GM19351 (cell line): ENCODE measurements at regions not wholly inside any gene's neighbourhood (a gene's known extent, or its start where the extent isn't known, plus 50 kb on each side); places are given as distances from the start of the nearest gene placed in this dataset.
A peak's percentile ranks its signal among the peaks of the same experiment; 100 is the strongest.

ENCODE experiments used
- ATAC-seq: cut with Tn5 transposase; IDR thresholded peaks from one replicate; pipeline ENCODE4 v1.9.1; 2021; ENCODE audit warnings: mild to moderate bottlenecking, moderate library complexity; ENCODE audit not compliant: unreplicated experiment

- ATAC-seq = no peak
These were observed 128.1 kb upstream of the SLC38A2 start for GRCh38 chr12:46500673-46501072.

GRCh38 chr12:46499901-46500300 lies 127.3 kb upstream of the SLC38A2 start:
- ATAC-seq = no peak

GRCh38 chr12:46499226-46499625 lies 126.7 kb upstream of the SLC38A2 start:
- ATAC-seq = no peak

GRCh38 chr12:46497739-46498138 lies 125.2 kb upstream of the SLC38A2 start:
- no peak for ATAC-seq

- no peak for ATAC-seq
These were observed 121.9 kb upstream of the SLC38A2 start for GRCh38 chr12:46494424-46494823.

GRCh38 chr12:46493834-46494181 lies 121.2 kb upstream of the SLC38A2 start:
- ATAC-seq = no peak

GRCh38 chr12:46493150-46493833 lies 120.7 kb upstream of the SLC38A2 start:
- ATAC-seq = no peak

- no peak for ATAC-seq
These were observed 120.0 kb upstream of the SLC38A2 start for GRCh38 chr12:46492471-46493085.

GRCh38 chr12:46491548-46491947 lies 119.0 kb upstream of the SLC38A2 start:
- no peak for ATAC-seq

- no peak for ATAC-seq
These were observed 118.1 kb upstream of the SLC38A2 start for GRCh38 chr12:46490635-46491034.

- ATAC-seq = no peak
These were observed 117.4 kb upstream of the SLC38A2 start for GRCh38 chr12:46489951-46490388.

- ATAC-seq = peak; percentile 45
These were observed 115.1 kb upstream of the SLC38A2 start for GRCh38 chr12:46487567-46488131.

- no peak for ATAC-seq
These were observed 114.0 kb upstream of the SLC38A2 start for GRCh38 chr12:46486588-46486987.

- ATAC-seq = no peak
These were observed 113.3 kb upstream of the SLC38A2 start for GRCh38 chr12:46485853-46486252.

- no peak for ATAC-seq
These were observed 112.0 kb upstream of the SLC38A2 start for GRCh38 chr12:46484396-46485061.

GRCh38 chr12:46483572-46484395 lies 111.2 kb upstream of the SLC38A2 start:
- ATAC-seq = no peak

- no peak for ATAC-seq
These were observed 108.2 kb upstream of the SLC38A2 start for GRCh38 chr12:46480724-46481123.

GRCh38 chr12:46480316-46480715 lies 107.7 kb upstream of the SLC38A2 start:
- ATAC-seq = no peak

GRCh38 chr12:46478123-46478522 lies 105.5 kb upstream of the SLC38A2 start:
- ATAC-seq = no peak

- no peak for ATAC-seq
These were observed 105.0 kb upstream of the SLC38A2 start for GRCh38 chr12:46477541-46477940.
